Testis (tissue), 2 donors: ENCODE measurements at regions not wholly inside any gene's neighbourhood (a gene's known extent, or its start where the extent isn't known, plus 50 kb on each side); places are given as distances from the start of the nearest gene placed in this dataset.

Experiments
- DNase-seq: peaks from one replicate; pipeline ENCODE4 v3.0.0-alpha.2; 2019
- H3K27ac ChIP-seq, 2 donors: fragments of 200-600 bp; sonication (generic); one replicate each; pipeline ENCODE4 v1.5.1; 2019
- H3K27me3 ChIP-seq: fragments of 200-600 bp; sonication (generic); one replicate; pipeline ENCODE4 v1.5.1; 2019
- H3K36me3 ChIP-seq: fragments of 200-600 bp; sonication (generic); one replicate; pipeline ENCODE4 v1.5.1; 2017; ENCODE audit warnings: low read depth; ENCODE audit errors: missing control alignments
- H3K4me1 ChIP-seq: fragments of 200-600 bp; sonication (generic); one replicate; pipeline ENCODE4 v1.5.1; 2019
- H3K4me3 ChIP-seq, 2 donors: fragments of 200-600 bp; sonication (generic); one replicate each; pipeline ENCODE4 v1.5.1; 2017 to 2019
- H3K9me3 ChIP-seq: fragments of 200-600 bp; sonication (generic); one replicate; pipeline ENCODE4 v1.5.1; 2017
- POLR2A ChIP-seq: fragments of 450-650 bp; IDR thresholded peaks from one replicate; pipeline ENCODE4 v1.6.1; 2017; ENCODE audit warnings: antibody characterized with exemption, mild to moderate bottlenecking, moderate library complexity
- WGBS, 2 donors: methylation state at CpG; one replicate each; pipeline ENCODE4 v1.1.5; 2018; 5-methylcytosine and 5-hydroxymethylcytosine counted together
- intact Hi-C: fragments of 100-400 bp; cut with DNase I; formaldehyde crosslinking; loops from one replicate; pipeline ENCODE4 v1.15.1; 2023; ENCODE audit warnings: low total_unique reads
- TF ChIP-seq, protein P1 (sequence below), 3 experiments: fragments of 450-650 bp in 2 of 3; fragments of 200-600 bp in 1 of 3; sonication (generic) in 1 of 3; IDR thresholded peaks; one replicate each; pipeline ENCODE4 v1.5.1; 2016 to 2019; ENCODE audit warnings: antibody characterized with exemption in 3 of 3, mild to moderate bottlenecking in 2 of 3, moderate library complexity in 1 of 3

DNA sequence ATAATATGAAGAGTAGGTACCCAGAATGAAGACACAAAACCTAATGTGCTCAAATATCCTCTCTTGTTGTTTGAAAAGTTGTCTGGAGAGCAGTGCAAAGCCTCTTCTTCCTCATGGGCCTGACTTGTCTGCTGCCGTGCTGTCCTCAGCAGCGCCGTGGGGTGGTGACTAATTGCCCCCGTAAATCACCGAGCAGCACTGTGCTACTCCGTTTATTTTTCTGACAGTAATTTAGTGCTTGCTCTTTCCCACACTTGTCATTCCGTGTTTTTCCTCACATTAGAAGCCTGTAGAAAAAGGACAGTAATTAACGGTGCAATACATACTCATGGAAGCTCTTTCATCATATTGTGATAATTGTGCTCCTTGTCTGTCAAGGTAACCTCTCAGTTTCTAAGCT, 114.8 kb upstream of the BARHL2 start:
- TF ChIP-seq, protein P1, sequence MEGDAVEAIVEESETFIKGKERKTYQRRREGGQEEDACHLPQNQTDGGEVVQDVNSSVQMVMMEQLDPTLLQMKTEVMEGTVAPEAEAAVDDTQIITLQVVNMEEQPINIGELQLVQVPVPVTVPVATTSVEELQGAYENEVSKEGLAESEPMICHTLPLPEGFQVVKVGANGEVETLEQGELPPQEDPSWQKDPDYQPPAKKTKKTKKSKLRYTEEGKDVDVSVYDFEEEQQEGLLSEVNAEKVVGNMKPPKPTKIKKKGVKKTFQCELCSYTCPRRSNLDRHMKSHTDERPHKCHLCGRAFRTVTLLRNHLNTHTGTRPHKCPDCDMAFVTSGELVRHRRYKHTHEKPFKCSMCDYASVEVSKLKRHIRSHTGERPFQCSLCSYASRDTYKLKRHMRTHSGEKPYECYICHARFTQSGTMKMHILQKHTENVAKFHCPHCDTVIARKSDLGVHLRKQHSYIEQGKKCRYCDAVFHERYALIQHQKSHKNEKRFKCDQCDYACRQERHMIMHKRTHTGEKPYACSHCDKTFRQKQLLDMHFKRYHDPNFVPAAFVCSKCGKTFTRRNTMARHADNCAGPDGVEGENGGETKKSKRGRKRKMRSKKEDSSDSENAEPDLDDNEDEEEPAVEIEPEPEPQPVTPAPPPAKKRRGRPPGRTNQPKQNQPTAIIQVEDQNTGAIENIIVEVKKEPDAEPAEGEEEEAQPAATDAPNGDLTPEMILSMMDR (IDR thresholded peaks at IDR 0.05), result no peak
- no peak for TF ChIP-seq POLR2A
- WGBS, 2 donors, result 50 to 58% methylated on average over 8 of the region's 8 CpGs
- Histone ChIP-seq H3K27me3 (no peaks in the 10 kb centered on the region), H3K4me3 (no peak overlapping the region), H3K9me3 (no peaks in the 10 kb centered on the region), H3K4me1 (peaks cover 6% of the 10 kb centered on the region), H3K36me3 (no peaks in the 10 kb centered on the region), H3K27ac (no peak overlapping the region)
- intact Hi-C loops, result no loop called here
- DNase-seq, result no peak

DNA sequence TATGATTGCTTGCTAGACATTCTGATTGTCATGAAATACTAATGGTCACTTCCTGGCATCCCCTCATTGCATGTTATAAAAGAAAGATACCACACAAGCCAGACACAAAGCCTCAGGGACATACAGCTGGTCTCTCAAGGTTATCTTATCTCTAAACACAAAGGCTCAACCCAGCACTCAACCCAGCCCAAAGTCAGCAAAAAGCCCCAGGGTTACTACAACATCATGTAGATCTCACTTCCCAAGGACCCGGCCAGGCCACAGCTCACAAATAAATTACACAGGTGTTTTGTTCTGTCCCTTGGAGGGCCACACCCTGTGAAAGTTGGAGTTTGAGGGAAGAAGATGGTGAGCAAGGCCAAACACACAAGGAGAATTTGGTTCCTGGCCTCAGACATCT, 109.7 kb upstream of the BARHL2 start:
- intact Hi-C loops, result no loop called here
- WGBS, 2 donors, result 62 to 100% methylated on average over 1 of the region's 1 CpG
- no peaks in the 10 kb centered on the region for H3K9me3 ChIP-seq
- H3K27me3 ChIP-seq, result no peaks in the 10 kb centered on the region
- no peak for DNase-seq
- TF ChIP-seq POLR2A, result no peak
- TF ChIP-seq, protein P1 (IDR thresholded peaks at IDR 0.05), result no peak
- H3K4me1 ChIP-seq, result no peaks in the 10 kb centered on the region
- H3K4me3 ChIP-seq, result no peak overlapping the region
- H3K36me3 ChIP-seq, result no peaks in the 10 kb centered on the region
- no peak overlapping the region for H3K27ac ChIP-seq

DNA sequence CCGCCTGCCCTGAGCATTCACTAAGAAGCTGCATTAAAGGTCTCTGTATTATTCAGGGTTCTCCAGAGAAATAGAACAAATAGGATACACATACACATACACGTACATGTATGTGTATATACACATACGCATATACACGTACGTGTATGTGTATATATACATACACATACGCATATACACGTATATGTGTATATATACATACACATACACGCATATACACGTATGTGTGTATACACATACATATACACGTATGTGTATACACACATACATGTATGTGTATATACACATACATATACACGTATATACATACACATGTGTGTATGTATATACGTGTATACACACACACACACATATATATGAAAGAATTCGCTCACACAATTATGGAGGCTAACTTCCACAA, 108.9 kb upstream of the BARHL2 start:
- no peak for DNase-seq
- Histone ChIP-seq H3K27ac (no peak overlapping the region), H3K9me3 (no peaks in the 10 kb centered on the region), H3K36me3 (no peaks in the 10 kb centered on the region), H3K27me3 (no peaks in the 10 kb centered on the region), H3K4me1 (no peaks in the 10 kb centered on the region), H3K4me3 (no peak overlapping the region)
- intact Hi-C loops, result no loop called here
- 80 to 81% methylated on average over 13 of the region's 13 CpGs for WGBS, 2 donors
- TF ChIP-seq, protein P1 (IDR thresholded peaks at IDR 0.05), result no peak
- no peak for TF ChIP-seq POLR2A

DNA sequence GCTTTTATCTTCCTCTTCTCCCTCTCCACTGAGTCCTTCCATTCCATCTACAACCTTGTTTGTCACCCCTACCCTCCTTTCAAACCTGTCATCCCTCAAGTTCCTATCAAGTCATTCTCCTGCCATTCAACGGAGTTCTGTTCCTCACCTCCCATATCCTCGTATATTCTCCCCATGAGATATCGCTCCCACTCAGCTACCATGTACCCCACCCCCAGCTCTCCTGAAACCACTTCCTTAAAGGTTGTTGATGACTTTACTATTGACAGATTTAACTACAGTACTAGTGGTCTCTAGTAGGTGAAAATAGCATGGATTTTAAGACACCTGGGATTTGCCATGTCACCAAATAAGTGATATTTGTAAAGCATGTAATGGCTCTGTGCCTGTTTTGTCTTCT, 107.4 kb upstream of the BARHL2 start:
- Histone ChIP-seq H3K27ac (no peak overlapping the region), H3K27me3 (no peaks in the 10 kb centered on the region), H3K9me3 (no peaks in the 10 kb centered on the region), H3K4me1 (no peaks in the 10 kb centered on the region), H3K36me3 (no peaks in the 10 kb centered on the region), H3K4me3 (no peak overlapping the region)
- DNase-seq, result no peak
- 74 to 81% methylated on average over 3 of the region's 3 CpGs for WGBS, 2 donors
- TF ChIP-seq POLR2A, result no peak
- TF ChIP-seq, protein P1 (IDR thresholded peaks at IDR 0.05), result no peak
- intact Hi-C loops, result no loop called here

DNA sequence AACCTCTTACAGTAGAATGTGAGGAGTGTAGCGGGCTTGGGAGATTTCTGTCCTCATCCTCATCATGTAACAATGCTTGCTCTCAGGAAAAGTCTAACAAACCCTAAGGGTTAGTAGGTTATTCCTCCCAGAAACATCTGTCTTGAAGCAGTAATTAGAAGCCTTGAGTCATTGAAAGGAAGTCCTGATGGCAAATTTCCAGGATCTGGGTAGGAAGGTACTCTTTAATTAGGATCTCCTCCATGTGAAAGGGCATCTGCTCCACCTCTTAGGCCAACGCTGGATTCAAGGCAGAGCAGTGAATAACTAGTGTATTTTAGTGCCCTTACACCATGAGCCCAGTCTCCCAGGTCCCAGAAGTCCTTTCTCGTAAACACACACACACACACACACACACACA, 106.6 kb upstream of the BARHL2 start:
- DNase-seq, result no peak
- intact Hi-C loops, result no loop called here
- no peak for TF ChIP-seq POLR2A
- TF ChIP-seq, protein P1 (IDR thresholded peaks at IDR 0.05), result no peak
- H3K4me1 ChIP-seq, result no peaks in the 10 kb centered on the region
- no peak overlapping the region for H3K4me3 ChIP-seq
- no peaks in the 10 kb centered on the region for H3K9me3 ChIP-seq
- WGBS, 2 donors, result 65 to 67% methylated on average over 3 of the region's 3 CpGs
- H3K36me3 ChIP-seq, result no peaks in the 10 kb centered on the region
- no peak overlapping the region for H3K27ac ChIP-seq
- no peaks in the 10 kb centered on the region for H3K27me3 ChIP-seq
